HepG2 (cell line): ENCODE measurements at regions not wholly inside any gene's neighbourhood (a gene's known extent, or its start where the extent isn't known, plus 50 kb on each side); places are given as distances from the start of the nearest gene placed in this dataset.

Experiments
- EZH2 ChIP-seq: conservative IDR thresholded peaks from 2 replicates; pipeline ENCODE4 v1.6.1; 2012; ENCODE audit warnings: mild to moderate bottlenecking, low read depth, low read length, moderate library complexity
- ISX ChIP-seq: sonication (generic); formaldehyde crosslinking; conservative IDR thresholded peaks from 2 replicates; pipeline ENCODE4 v1.5.0; 2020; ENCODE audit warnings: missing genetic modification reagents
- MEF2D ChIP-seq: sonication (generic); formaldehyde crosslinking; IDR thresholded peaks from 2 replicates; pipeline ENCODE4 v1.5.1; 2020; ENCODE audit warnings: mild to moderate bottlenecking, missing genetic modification reagents
- NR1H2 ChIP-seq: sonication (generic); formaldehyde crosslinking; IDR thresholded peaks from 2 replicates; pipeline ENCODE4 v1.8.1; 2022; ENCODE audit warnings: low read depth, missing genetic modification reagents, borderline replicate concordance
- NR2F1 ChIP-seq, 2 experiments: fragments of 450-650 bp in 1 of 2; formaldehyde crosslinking in 1 of 2; IDR thresholded peaks; 2 replicates each; pipeline versions ENCODE4 v1.5.0 to v1.6.1; 2016 to 2020; ENCODE audit warnings: mild to moderate bottlenecking in 1 of 2, missing compliant biosample characterization in 1 of 2, missing genetic modification reagents in 1 of 2, moderate library complexity in 1 of 2
- RARG ChIP-seq: sonication (generic); formaldehyde crosslinking; IDR thresholded peaks from 2 replicates; pipeline ENCODE4 v1.4.0; 2020; ENCODE audit warnings: low read depth, mild to moderate bottlenecking, missing genetic modification reagents
- TARDBP ChIP-seq: sonication (generic); formaldehyde crosslinking; IDR thresholded peaks from 2 replicates; pipeline ENCODE4 v1.8.0; 2022; ENCODE audit warnings: mild to moderate bottlenecking, missing genetic modification reagents
- ZNF124 ChIP-seq: sonication (generic); formaldehyde crosslinking; IDR thresholded peaks from 2 replicates; pipeline ENCODE4 v1.4.0; 2020; ENCODE audit warnings: missing genetic modification reagents
- ZNF160 ChIP-seq: sonication (generic); formaldehyde crosslinking; IDR thresholded peaks from 2 replicates; pipeline ENCODE4 v1.8.0; 2022; ENCODE audit warnings: mild to moderate bottlenecking, inconsistent platforms, missing genetic modification reagents
- TF ChIP-seq, protein P1 (sequence below): sonication (generic); formaldehyde crosslinking; IDR thresholded peaks from 2 replicates; pipeline ENCODE4 v1.5.0; 2020; ENCODE audit warnings: mild to moderate bottlenecking, missing genetic modification reagents, moderate library complexity
- TF ChIP-seq, protein P2 (sequence below): IDR thresholded peaks from 2 replicates; pipeline ENCODE4 v1.6.1; 2016; ENCODE audit warnings: missing compliant biosample characterization, missing genetic modification reagents, borderline replicate concordance

DNA sequence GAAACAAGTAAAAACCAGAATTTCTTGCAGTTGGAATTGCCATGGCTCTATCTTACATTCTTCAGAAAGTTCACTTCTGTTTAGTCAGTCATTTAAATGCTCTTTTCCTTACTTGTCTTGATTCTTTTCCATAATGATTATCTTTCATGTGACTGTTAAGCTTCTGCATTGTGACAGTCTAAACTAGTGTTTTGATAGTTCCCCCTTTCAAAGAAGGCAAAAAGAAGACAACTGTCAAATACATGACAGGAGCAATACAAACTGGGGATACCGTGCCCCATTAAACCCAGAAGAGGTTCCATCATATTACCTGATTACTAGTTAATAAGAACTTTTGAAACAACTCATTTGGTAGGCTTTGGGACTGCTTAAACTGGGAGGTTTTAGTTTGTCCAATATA lies 476.2 kb downstream of the PCDH19 start:
- TF ChIP-seq, protein P1, sequence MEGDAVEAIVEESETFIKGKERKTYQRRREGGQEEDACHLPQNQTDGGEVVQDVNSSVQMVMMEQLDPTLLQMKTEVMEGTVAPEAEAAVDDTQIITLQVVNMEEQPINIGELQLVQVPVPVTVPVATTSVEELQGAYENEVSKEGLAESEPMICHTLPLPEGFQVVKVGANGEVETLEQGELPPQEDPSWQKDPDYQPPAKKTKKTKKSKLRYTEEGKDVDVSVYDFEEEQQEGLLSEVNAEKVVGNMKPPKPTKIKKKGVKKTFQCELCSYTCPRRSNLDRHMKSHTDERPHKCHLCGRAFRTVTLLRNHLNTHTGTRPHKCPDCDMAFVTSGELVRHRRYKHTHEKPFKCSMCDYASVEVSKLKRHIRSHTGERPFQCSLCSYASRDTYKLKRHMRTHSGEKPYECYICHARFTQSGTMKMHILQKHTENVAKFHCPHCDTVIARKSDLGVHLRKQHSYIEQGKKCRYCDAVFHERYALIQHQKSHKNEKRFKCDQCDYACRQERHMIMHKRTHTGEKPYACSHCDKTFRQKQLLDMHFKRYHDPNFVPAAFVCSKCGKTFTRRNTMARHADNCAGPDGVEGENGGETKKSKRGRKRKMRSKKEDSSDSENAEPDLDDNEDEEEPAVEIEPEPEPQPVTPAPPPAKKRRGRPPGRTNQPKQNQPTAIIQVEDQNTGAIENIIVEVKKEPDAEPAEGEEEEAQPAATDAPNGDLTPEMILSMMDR, result no peak
- TF ChIP-seq ZNF124 (no peak), NR2F1 (CRISPR knock-in tag; IDR thresholded peaks at IDR 0.05) (no peak), MEF2D (CRISPR knock-in tag) (no peak), ISX (CRISPR knock-in tag) (no peak), TARDBP (no peak), EZH2 (no peak), NR1H2 (no peak), RARG (CRISPR knock-in tag) (no peak), ZNF160 (no peak)
- TF ChIP-seq, protein P2, sequence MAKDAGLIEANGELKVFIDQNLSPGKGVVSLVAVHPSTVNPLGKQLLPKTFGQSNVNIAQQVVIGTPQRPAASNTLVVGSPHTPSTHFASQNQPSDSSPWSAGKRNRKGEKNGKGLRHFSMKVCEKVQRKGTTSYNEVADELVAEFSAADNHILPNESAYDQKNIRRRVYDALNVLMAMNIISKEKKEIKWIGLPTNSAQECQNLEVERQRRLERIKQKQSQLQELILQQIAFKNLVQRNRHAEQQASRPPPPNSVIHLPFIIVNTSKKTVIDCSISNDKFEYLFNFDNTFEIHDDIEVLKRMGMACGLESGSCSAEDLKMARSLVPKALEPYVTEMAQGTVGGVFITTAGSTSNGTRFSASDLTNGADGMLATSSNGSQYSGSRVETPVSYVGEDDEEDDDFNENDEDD (CRISPR knock-in tag), result no peak
